Ishikawa (cell line): ENCODE measurements at regions not wholly inside any gene's neighbourhood (a gene's known extent, or its start where the extent isn't known, plus 50 kb on each side); places are given as distances from the start of the nearest gene placed in this dataset.

Source experiments
- CEBPB ChIP-seq: IDR thresholded peaks from 2 replicates; pipeline ENCODE4 v1.6.1; 2012
- CREB1 ChIP-seq: IDR thresholded peaks from 2 replicates; pipeline ENCODE4 v1.6.1; 2012; ENCODE audit warnings: low read depth
- EGR1 ChIP-seq: IDR thresholded peaks from 2 replicates; pipeline ENCODE4 v1.6.1; 2012
- EP300 ChIP-seq: IDR thresholded peaks from 2 replicates; pipeline ENCODE4 v1.6.1; 2012; ENCODE audit warnings: borderline replicate concordance
- FOXM1 ChIP-seq: IDR thresholded peaks from 2 replicates; pipeline ENCODE4 v1.6.1; 2012; ENCODE audit warnings: low read depth, borderline replicate concordance
- MAX ChIP-seq: IDR thresholded peaks from 2 replicates; pipeline ENCODE4 v1.6.1; 2012
- NFIC ChIP-seq: IDR thresholded peaks from 2 replicates; pipeline ENCODE4 v1.6.1; 2012
- RAD21 ChIP-seq: IDR thresholded peaks from 2 replicates; pipeline ENCODE4 v1.6.1; 2012; ENCODE audit warnings: low read depth
- REST ChIP-seq: IDR thresholded peaks from 2 replicates; pipeline ENCODE4 v1.6.1; 2012; ENCODE audit warnings: low read depth, mild to moderate bottlenecking
- TAF1 ChIP-seq: IDR thresholded peaks from 2 replicates; pipeline ENCODE4 v1.6.1; 2012; ENCODE audit warnings: low read depth, mild to moderate bottlenecking
- TCF12 ChIP-seq: IDR thresholded peaks from 2 replicates; pipeline ENCODE4 v1.6.1; 2012; ENCODE audit warnings: low read depth
- TEAD4 ChIP-seq: IDR thresholded peaks from 2 replicates; pipeline ENCODE4 v1.6.1; 2012
- USF1 ChIP-seq: IDR thresholded peaks from 2 replicates; pipeline ENCODE4 v1.6.1; 2012
- YY1 ChIP-seq: IDR thresholded peaks from 2 replicates; pipeline ENCODE4 v1.6.1; 2012; ENCODE audit warnings: low read depth
- ZBTB7A ChIP-seq: IDR thresholded peaks from 2 replicates; pipeline ENCODE4 v1.6.1; 2012; ENCODE audit warnings: low read depth

GRCh38 chr6:168371981-168372711, 52.6 kb upstream of the DACT2 start:
- TF ChIP-seq NFIC = no peak
- no peak for TF ChIP-seq USF1
- no peak for TF ChIP-seq RAD21
- TF ChIP-seq FOXM1 = no peak
- TF ChIP-seq CEBPB = no peak
- no peak for TF ChIP-seq TCF12
- TF ChIP-seq YY1 = no peak
- no peak for TF ChIP-seq ZBTB7A
- no peak for TF ChIP-seq MAX
- TF ChIP-seq CREB1 = no peak
- TF ChIP-seq TAF1 = no peak
- no peak for TF ChIP-seq EGR1
- TF ChIP-seq REST = no peak
- TF ChIP-seq EP300 = no peak
- TF ChIP-seq TEAD4 = no peak

- no peak for TF ChIP-seq TEAD4
- no peak for TF ChIP-seq EP300
- no peak for TF ChIP-seq MAX
- no peak for TF ChIP-seq FOXM1
- no peak for TF ChIP-seq TCF12
- no peak for TF ChIP-seq ZBTB7A
- no peak for TF ChIP-seq RAD21
- no peak for TF ChIP-seq EGR1
- no peak for TF ChIP-seq CREB1
- no peak for TF ChIP-seq USF1
- TF ChIP-seq YY1 = no peak
- no peak for TF ChIP-seq CEBPB
- no peak for TF ChIP-seq TAF1
- no peak for TF ChIP-seq NFIC
- TF ChIP-seq REST = no peak
These were observed 53.3 kb upstream of the DACT2 start for GRCh38 chr6:168372889-168373288.

- TF ChIP-seq TCF12 (no peak), TAF1 (no peak)
These were observed 53.8 kb upstream of the DACT2 start for GRCh38 chr6:168373389-168373788.

- no peak for TF ChIP-seq EP300
- TF ChIP-seq NFIC = no peak
- no peak for TF ChIP-seq MAX
- no peak for TF ChIP-seq YY1
- no peak for TF ChIP-seq CEBPB
- no peak for TF ChIP-seq CREB1
- TF ChIP-seq ZBTB7A = no peak
These were observed 54.5 kb upstream of the DACT2 start for GRCh38 chr6:168374051-168374502.

GRCh38 chr6:168374541-168375071, 55.0 kb upstream of the DACT2 start:
- TF ChIP-seq TEAD4 (no peak), CEBPB (no peak), EP300 (no peak), CREB1 (no peak), EGR1 (no peak), USF1 (no peak), FOXM1 (no peak), REST (no peak)
